ENCODE measurements at regions not wholly inside any gene's neighbourhood (a gene's known extent, or its start where the extent isn't known, plus 50 kb on each side); places are given as distances from the start of the nearest gene placed in this dataset.

- DNase-seq = no peak
These were observed 60.6 kb upstream of the AKT3 start for GRCh38 chr1:243910607-243911006.

- peak; percentile 36 for DNase-seq
These were observed 53.9 kb upstream of the AKT3 start for GRCh38 chr1:243903895-243904294.

- DNase-seq = no peak
These were observed 53.0 kb upstream of the AKT3 start for GRCh38 chr1:243903041-243903440.

GRCh38 chr1:243902100-243902499, 52.1 kb upstream of the AKT3 start:
- DNase-seq = no peak
